HG03439 (cell line): ENCODE measurements at regions not wholly inside any gene's neighbourhood (a gene's known extent, or its start where the extent isn't known, plus 50 kb on each side); places are given as distances from the start of the nearest gene placed in this dataset.
"Not testable (repeated sequence)": the region's sequence is repeated elsewhere in the genome, so short reads cannot be mapped to it uniquely, and the experiment has no call there.

Experiments used
- ATAC-seq: cut with Tn5 transposase; IDR thresholded peaks from one replicate; pipeline ENCODE4 v1.9.1; 2021; ENCODE audit warnings: mild to moderate bottlenecking, moderate library complexity; ENCODE audit not compliant: unreplicated experiment

GRCh38 chr5:103389357-103389756, 130.8 kb downstream of the MACIR start:
- no peak for ATAC-seq

- ATAC-seq, result no peak
These were observed 127.2 kb downstream of the MACIR start for GRCh38 chr5:103385722-103386121.

- ATAC-seq, result not testable (repeated sequence)
These were observed 119.1 kb downstream of the MACIR start for GRCh38 chr5:103377638-103378037.

DNA sequence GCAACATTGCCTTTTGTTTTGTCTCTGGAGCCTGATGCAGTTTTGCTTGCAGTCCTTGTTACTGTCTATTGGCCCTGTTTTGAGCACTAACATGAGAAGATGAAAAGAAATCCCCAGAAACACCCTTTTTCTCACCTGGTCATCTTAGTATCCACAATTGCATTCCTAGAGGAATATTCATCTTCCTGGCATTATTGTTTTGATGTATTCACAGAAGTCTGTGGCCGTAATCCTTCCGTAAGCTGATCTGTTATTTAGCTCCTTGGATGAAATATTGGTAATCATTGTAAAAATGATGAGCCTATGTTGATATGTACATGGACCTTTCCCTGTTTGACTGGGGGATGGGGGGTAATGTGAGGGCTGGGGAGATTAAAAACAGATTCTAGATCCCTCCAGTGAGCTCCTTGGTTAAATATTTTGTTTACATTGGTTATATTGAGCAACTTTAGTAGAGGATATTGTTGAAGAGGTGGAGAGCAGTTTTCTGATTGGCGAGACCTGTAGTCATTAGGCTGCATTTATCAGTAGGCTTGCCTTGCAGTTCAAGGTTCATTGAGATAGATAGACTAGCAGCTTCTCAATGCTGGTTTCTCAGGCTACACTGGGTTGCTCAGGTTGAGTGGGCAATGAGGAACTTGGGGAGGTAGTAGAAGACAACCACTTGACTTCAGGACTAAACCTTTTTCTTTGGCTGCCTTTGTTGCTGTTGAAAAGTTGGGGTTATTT, 117.5 kb downstream of the MACIR start:
- ATAC-seq, result no peak

DNA sequence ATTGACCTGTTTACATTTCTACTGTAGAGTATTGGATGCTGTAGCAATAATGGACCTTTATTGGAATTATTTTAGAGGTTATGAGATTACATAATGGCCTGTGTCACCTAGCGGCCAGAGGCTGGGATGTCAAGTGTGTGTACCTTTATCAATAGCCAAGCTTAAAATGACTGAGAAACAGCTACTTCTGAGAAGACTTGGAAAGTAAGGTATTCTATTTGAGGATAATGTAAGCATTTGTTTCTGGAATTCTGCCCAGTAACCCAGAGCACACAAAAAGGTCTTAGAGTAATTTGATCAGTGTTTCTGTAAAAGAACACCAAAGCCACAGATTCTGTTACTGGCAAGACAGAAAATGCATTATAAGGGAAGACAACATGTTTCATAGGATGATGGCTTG, 116.8 kb downstream of the MACIR start:
- ATAC-seq, result no peak

DNA sequence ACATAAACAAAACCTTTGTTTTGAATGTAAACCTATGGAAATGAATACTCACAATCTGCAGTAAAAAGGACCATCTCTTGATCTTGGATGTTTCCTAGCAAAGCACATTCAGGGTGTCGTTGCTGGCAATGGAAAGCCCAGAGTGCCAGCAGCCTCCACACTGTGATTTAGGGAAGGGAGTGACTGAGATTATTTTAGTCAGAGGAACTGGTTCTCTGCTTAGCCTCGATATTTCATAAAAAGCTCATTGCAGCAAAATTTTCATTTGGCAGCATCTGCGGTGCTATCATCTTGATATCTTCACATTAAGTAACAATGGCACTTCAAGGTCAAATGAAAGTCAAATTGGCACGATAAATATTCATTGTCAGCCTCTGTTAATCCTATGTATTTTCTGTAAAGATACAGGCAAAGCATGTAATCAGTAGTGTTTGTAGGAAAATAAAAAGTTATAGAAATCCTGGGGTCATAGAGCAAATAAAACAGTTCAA, 116.0 kb downstream of the MACIR start:
- ATAC-seq, result no peak

DNA sequence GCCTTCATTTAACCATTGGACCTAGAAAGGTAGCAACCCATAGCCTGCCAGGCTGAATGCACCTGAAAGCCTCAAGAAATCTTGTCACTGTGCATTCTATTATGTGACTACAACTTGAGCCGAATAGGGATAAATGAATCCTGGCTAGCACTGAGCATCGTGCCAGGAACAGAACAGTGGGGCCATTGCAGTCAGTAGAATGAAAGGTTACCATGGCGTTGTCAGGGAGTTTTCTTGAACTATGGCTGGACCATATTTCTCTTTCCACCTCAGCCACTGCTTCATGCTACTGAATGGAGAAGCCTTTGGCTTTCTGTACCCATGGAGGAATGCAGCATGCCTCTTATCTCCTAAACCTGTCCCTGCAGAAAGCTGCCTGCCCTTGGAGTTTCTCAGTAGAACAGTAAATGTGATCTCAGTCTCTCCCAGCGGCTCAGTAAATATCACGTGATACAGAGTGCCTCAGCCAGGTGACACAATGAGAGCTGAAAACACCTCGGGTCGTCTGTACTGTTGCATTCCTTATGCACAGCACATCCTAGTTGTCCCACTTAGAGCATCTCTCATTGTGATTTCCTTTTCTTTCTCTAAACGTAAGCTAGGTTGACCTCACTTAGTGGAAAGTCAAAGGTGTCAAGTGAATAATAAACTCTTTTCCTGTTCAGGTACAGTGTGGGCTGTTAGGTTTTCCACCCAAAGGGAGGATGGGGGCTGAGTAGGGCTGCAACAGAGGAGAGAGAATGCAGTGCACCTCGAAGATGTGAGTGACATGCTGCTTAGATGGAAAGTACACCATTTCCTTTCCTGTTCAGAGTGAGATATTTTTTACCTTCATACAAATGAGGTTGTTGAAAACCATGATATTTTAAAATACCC, 115.3 kb downstream of the MACIR start:
- no peak for ATAC-seq

DNA sequence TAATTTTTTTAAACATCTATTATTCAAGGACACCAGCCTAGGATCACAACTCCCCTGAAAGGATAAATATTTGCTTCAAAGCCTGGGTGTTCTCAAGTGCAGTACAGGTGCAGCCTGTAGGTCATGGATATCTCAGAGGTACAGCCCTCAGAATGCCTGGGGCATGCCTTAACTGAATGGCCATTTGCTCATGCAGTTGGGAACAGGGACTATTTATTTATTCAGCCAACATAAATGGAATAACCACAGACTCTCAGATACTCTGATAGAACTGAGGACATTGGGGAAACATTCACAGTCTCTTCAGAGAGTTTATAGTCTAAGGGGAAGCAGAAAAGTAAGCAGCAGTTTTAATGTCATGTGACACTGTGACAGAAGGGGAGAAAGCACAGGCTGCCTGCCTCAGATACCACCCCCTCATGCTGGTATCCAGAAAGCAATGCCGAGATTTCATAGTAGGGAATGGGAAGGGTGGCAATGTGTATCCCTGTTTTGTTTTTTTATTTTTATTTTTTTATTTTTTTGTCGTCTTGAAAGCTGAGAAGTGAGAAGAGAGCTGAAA, 112.6 kb downstream of the MACIR start:
- no peak for ATAC-seq

DNA sequence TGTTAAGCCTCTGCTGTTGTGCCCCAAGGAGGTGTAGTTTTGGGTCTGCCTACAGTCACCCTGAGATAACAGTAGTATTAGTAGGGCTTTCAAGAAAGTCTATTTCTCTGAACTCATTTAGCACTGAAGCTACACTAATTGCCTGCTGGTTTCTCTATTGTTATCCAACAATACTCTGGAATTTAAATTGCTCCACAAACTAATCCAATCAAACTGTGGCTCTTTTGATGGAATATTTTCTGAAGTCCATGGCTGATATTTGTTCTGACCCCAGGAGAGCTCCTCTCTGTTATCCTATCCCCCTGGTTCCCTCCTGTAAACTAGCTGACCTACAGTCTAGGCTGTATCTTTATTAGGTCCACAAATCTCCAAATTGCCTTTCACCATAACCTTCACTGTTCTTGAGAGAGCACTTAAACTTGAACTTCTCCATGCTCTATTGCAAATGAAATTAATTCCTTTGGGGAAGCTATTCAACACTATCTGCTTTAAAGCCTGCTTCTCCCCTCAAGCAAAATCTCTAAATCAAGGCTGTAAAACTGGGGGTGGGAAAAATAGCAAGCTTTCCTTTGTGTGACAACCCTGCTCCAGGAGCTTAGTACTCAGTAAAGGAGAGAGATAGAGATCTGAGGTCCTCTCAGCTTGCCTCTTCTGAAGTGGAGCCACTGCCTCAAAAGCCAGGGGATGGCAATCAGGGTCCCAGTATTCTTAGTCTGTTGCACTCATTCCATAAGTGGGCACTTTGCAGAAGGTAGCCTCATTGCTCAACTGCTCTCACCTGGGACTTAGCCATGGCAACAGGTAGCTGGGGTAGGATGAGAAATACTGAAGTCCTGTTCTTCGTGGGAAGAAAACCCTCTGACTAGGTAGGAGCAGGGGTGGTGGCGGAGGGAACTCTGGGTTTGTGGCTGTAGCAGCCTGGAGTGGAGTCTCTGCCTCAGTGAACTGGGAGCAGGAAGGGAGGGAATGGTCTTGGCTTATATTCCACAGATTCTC, 110.9 kb downstream of the MACIR start:
- ATAC-seq, result no peak

GRCh38 chr5:103367702-103368101, 109.1 kb downstream of the MACIR start:
- no peak for ATAC-seq

DNA sequence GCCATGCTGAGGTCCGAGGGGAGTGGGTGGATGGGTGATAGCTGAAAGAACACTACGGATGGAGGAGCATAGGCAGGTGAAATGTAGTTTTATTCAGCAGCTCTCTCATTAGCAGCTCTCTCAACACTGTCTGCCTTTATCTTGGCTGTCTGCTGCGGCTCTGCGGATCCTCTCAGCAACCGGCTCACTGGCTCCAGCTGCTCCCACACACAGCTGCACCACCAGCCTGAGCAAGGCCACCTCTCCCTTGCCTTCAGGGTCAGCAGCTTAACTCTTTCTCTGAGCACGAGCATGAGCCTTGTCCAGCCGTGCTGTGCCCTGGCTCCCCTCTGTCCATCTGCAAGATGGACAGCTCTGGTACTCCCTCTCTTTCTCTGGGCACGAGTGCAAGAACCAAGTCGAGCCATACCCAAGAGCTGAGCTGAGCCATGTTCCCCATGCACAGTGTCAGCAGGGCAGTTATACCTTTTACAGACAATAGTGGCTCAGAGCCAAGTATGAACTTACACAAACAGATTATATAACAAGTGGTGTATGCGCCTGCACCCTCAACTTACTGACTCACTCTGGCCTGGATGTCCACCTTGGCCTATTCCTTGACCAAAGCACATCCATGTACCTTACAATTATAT, 108.5 kb downstream of the MACIR start:
- ATAC-seq, result no peak

DNA sequence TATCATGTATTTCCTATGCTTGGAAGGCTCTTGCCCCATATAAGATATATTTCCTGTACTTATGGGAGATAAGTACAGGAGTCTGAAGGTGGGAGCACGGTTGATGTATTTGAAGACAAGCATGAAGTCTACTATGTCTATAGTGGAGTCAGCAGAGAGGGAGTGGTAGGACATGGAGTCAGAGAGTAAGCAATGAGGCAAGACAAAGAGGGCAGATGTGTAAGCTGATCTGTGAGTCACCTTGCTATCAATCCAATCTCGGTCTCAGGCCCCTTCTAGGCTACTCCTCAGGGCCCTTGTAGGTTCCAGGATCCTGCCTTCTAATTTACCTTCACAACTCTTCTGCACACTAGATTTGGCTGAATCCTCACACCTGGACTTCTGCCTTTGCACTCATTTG, 105.5 kb downstream of the MACIR start:
- ATAC-seq, result no peak

DNA sequence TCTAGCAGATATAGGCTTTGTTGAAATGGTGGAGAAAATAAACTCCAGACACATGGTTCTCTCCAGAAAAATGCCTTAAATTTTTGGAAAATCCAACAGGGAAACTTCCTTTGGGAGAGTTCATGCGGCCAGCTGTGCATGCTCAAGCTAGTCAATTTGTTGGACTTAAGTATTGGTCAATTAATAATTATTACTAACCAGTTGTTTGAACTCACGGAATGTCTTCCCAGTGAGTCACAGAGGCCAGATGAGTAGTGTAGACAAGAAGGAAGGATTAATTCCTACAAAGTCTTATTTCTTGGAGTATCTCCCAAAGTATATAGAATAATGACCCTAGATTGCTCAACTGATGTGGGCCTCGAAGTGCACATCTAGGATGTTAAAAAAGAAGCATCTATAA, 103.6 kb downstream of the MACIR start:
- no peak for ATAC-seq

- ATAC-seq, result no peak
These were observed 101.9 kb downstream of the MACIR start for GRCh38 chr5:103360475-103360874.

GRCh38 chr5:103358305-103358995, 99.9 kb downstream of the MACIR start:
- ATAC-seq, result no peak

- no peak for ATAC-seq
These were observed 99.1 kb downstream of the MACIR start for GRCh38 chr5:103357636-103358035.

- no peak for ATAC-seq
These were observed 98.0 kb downstream of the MACIR start for GRCh38 chr5:103356350-103357091.

GRCh38 chr5:103355579-103355978, 97.0 kb downstream of the MACIR start:
- ATAC-seq, result no peak

DNA sequence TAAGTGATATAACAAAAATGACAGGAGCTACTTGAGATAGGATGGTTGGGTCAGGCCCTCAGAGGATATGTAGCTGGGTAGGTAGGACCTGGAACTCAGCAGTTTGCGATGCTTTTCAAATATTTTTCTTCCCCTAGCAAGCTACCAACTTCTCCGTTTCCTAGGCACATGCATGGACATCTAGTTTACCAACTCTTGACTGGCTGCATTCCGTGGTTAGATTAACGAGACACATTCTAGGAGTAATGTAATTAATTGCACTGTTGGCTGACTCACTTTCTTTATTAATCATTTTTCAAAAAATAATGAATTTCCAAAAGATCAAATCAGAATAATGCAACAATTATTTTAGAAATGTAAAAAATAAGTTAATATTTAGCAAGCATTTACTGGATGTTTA, 95.9 kb downstream of the MACIR start:
- no peak for ATAC-seq
